OCI-LY3 (cell line): ENCODE measurements at regions not wholly inside any gene's neighbourhood (a gene's known extent, or its start where the extent isn't known, plus 50 kb on each side); places are given as distances from the start of the nearest gene placed in this dataset.

Source experiments
- EZH2phosphoT487 ChIP-seq: fragments of 200-600 bp; shearing (Covaris generic); IDR thresholded peaks from 2 replicates; pipeline ENCODE4 v1.6.1; 2018; ENCODE audit warnings: antibody characterized with exemption, mixed run types, low read depth
- TF ChIP-seq, protein P1 (sequence below): fragments of 200-600, 300-600 bp; sonication (generic); IDR thresholded peaks from 2 replicates; pipeline ENCODE4 v1.5.1; 2014; ENCODE audit warnings: antibody characterized with exemption, low read length, low read depth

DNA sequence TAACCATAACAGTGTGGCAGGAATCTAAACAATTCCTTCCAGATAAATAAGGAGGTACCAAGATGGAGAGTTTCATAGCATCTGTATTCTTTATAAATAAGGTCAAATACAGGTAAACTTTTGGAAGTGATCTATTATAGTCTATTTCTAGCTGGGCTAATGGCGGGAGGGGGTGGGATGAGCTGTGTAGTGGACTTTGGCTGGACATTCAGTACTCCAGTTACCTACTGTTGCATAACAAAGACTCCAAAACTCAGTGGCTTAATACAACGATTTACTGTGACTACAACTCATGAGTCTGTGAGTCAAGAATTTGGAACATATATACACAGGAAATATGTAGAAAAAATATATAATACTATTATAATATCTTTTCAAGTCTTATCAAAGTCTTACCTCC is 496.1 kb downstream of the BCL11B start:
- TF ChIP-seq, protein P1, sequence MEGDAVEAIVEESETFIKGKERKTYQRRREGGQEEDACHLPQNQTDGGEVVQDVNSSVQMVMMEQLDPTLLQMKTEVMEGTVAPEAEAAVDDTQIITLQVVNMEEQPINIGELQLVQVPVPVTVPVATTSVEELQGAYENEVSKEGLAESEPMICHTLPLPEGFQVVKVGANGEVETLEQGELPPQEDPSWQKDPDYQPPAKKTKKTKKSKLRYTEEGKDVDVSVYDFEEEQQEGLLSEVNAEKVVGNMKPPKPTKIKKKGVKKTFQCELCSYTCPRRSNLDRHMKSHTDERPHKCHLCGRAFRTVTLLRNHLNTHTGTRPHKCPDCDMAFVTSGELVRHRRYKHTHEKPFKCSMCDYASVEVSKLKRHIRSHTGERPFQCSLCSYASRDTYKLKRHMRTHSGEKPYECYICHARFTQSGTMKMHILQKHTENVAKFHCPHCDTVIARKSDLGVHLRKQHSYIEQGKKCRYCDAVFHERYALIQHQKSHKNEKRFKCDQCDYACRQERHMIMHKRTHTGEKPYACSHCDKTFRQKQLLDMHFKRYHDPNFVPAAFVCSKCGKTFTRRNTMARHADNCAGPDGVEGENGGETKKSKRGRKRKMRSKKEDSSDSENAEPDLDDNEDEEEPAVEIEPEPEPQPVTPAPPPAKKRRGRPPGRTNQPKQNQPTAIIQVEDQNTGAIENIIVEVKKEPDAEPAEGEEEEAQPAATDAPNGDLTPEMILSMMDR: no peak
- no peak for TF ChIP-seq EZH2phosphoT487
